ENCODE measurements at regions not wholly inside any gene's neighbourhood (a gene's known extent, or its start where the extent isn't known, plus 50 kb on each side); places are given as distances from the start of the nearest gene placed in this dataset.

GRCh38 chrX:44705817-44706551 lies 137.8 kb upstream of the DUSP21 start (continued):
- no peak for TF ChIP-seq SMAD1 (CRISPR knock-in tag; IDR thresholded peaks at IDR 0.05; ENCODE audit: borderline replicate concordance, low read depth)
- TF ChIP-seq CCAR2 (optimal IDR thresholded peaks at IDR 0.05; ENCODE audit: low read depth, low read length), result no peak
- no peak for TF ChIP-seq ZNF234 (CRISPR knock-in tag; conservative IDR thresholded peaks at IDR 0.05)
- TF ChIP-seq TMF1 (CRISPR knock-in tag; IDR thresholded peaks at IDR 0.05; ENCODE audit: low read depth), result no peak
- TF ChIP-seq POGK (CRISPR knock-in tag; conservative IDR thresholded peaks at IDR 0.05), result no peak
- no peak for TF ChIP-seq ARID2 (CRISPR knock-in tag; IDR thresholded peaks at IDR 0.05; ENCODE audit: borderline replicate concordance)
- no peak for TF ChIP-seq ATF1 (CRISPR knock-in tag; IDR thresholded peaks at IDR 0.05)
- TF ChIP-seq, protein P1, sequence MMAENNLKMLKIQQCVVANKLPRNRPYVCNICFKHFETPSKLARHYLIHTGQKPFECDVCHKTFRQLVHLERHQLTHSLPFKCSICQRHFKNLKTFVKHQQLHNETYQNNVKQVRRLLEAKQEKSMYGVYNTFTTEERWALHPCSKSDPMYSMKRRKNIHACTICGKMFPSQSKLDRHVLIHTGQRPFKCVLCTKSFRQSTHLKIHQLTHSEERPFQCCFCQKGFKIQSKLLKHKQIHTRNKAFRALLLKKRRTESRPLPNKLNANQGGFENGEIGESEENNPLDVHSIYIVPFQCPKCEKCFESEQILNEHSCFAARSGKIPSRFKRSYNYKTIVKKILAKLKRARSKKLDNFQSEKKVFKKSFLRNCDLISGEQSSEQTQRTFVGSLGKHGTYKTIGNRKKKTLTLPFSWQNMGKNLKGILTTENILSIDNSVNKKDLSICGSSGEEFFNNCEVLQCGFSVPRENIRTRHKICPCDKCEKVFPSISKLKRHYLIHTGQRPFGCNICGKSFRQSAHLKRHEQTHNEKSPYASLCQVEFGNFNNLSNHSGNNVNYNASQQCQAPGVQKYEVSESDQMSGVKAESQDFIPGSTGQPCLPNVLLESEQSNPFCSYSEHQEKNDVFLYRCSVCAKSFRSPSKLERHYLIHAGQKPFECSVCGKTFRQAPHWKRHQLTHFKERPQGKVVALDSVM (CRISPR knock-in tag; IDR thresholded peaks at IDR 0.05), result no peak
- TF ChIP-seq, protein P2, sequence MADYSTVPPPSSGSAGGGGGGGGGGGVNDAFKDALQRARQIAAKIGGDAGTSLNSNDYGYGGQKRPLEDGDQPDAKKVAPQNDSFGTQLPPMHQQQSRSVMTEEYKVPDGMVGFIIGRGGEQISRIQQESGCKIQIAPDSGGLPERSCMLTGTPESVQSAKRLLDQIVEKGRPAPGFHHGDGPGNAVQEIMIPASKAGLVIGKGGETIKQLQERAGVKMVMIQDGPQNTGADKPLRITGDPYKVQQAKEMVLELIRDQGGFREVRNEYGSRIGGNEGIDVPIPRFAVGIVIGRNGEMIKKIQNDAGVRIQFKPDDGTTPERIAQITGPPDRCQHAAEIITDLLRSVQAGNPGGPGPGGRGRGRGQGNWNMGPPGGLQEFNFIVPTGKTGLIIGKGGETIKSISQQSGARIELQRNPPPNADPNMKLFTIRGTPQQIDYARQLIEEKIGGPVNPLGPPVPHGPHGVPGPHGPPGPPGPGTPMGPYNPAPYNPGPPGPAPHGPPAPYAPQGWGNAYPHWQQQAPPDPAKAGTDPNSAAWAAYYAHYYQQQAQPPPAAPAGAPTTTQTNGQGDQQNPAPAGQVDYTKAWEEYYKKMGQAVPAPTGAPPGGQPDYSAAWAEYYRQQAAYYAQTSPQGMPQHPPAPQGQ (CRISPR knock-in tag; IDR thresholded peaks at IDR 0.05; ENCODE audit: borderline replicate concordance), result no peak
- TF ChIP-seq ZBTB42 (CRISPR knock-in tag; IDR thresholded peaks at IDR 0.05), result no peak
- peak; percentile 46; the same call in 1 of the 2 replicates for TF ChIP-seq TCF7 (IDR thresholded peaks at IDR 0.05; ENCODE audit: low read depth)
- no peak for TF ChIP-seq POLR2G (IDR thresholded peaks at IDR 0.05; ENCODE audit: low read depth, low read length)
- TF ChIP-seq ZNF644 (CRISPR knock-in tag; IDR thresholded peaks at IDR 0.05; ENCODE audit: low read depth), result 0 out of 2 replicates have a peak, but pooled peaks have one; percentile 15
- no peak for TF ChIP-seq JUN (CRISPR knock-in tag; IDR thresholded peaks at IDR 0.05)
- TF ChIP-seq DZIP1 (CRISPR knock-in tag; IDR thresholded peaks at IDR 0.05), result no peak
- TF ChIP-seq ZNF773 (CRISPR knock-in tag; IDR thresholded peaks at IDR 0.05; ENCODE audit: borderline replicate concordance), result no peak
- TF ChIP-seq ZNF446 (CRISPR knock-in tag; IDR thresholded peaks at IDR 0.05), result no peak
- TF ChIP-seq ZNF350 (CRISPR knock-in tag; IDR thresholded peaks at IDR 0.05; ENCODE audit: borderline replicate concordance, low read depth), result no peak
- TF ChIP-seq ZNF484 (CRISPR knock-in tag; IDR thresholded peaks at IDR 0.05; ENCODE audit: borderline replicate concordance, low read depth), result no peak
- TF ChIP-seq MTF1 (CRISPR knock-in tag; IDR thresholded peaks at IDR 0.05), result no peak
- TF ChIP-seq ARNT2 (CRISPR knock-in tag; IDR thresholded peaks at IDR 0.05; ENCODE audit: low read depth), result no peak
- no peak for TF ChIP-seq ZNF33B (CRISPR knock-in tag; IDR thresholded peaks at IDR 0.05)
- TF ChIP-seq ISX (CRISPR knock-in tag; conservative IDR thresholded peaks at IDR 0.05), result no peak

All from HepG2 (cell line).